Lower leg skin (tissue), 3 donors: ENCODE measurements at regions not wholly inside any gene's neighbourhood (a gene's known extent, or its start where the extent isn't known, plus 50 kb on each side); places are given as distances from the start of the nearest gene placed in this dataset.

Experiments
- CTCF ChIP-seq, 3 donors: fragments of 450-650 bp; IDR thresholded peaks; one replicate each; pipeline ENCODE4 v1.5.1; 2016; ENCODE audit warnings: antibody characterized with exemption in 3 of 3, mild to moderate bottlenecking in 3 of 3, moderate library complexity in 2 of 3
- POLR2A ChIP-seq, 2 donors: fragments of 450-650 bp; IDR thresholded peaks; one replicate each; pipeline ENCODE4 v1.6.1; 2016 to 2017; ENCODE audit warnings: antibody characterized with exemption in 2 of 2, mild to moderate bottlenecking in 1 of 2, moderate library complexity in 1 of 2

GRCh38 chr9:84481636-84482218 is 141.2 kb upstream of the SLC28A3 start:
- TF ChIP-seq POLR2A (IDR thresholded peaks at IDR 0.05) (no peak), CTCF (IDR thresholded peaks at IDR 0.05) (no peak)
